ENCODE measurements at regions not wholly inside any gene's neighbourhood (a gene's known extent, or its start where the extent isn't known, plus 50 kb on each side); places are given as distances from the start of the nearest gene placed in this dataset.

- no peak for DNase-seq (ENCODE audit: low read depth, low spot score)
- Histone ChIP-seq H3K27ac (ENCODE audit: control insufficient read depth, insufficient read depth, low read length) (no peak overlapping the region), H3K27me3 (ENCODE audit: control insufficient read depth, extremely low read depth, insufficient read depth, low read length) (no peaks in the 10 kb centered on the region), H4K20me1 (ENCODE audit: control insufficient read depth, extremely low read depth, insufficient read depth, low read length) (no peaks in the 10 kb centered on the region), H3K9me1 (ENCODE audit: control insufficient read depth, extremely low read depth, insufficient read depth, low read length) (no peaks in the 10 kb centered on the region), H3K9me3 (ENCODE audit: control insufficient read depth, low read depth, low read length) (no peaks in the 10 kb centered on the region), H3K4me2 (ENCODE audit: control insufficient read depth, extremely low read depth, insufficient read depth, low read depth, low read length) (no peak overlapping the region), H3K36me3 (ENCODE audit: control insufficient read depth in 2 of 2, extremely low read depth in 1 of 2, insufficient read depth in 2 of 2, low read length in 2 of 2) (no peaks in the 10 kb centered on the region), H3K9ac (ENCODE audit: control insufficient read depth, extremely low read depth, insufficient read depth, low read length) (no peak overlapping the region), H3K4me3 (ENCODE audit: control insufficient read depth in 2 of 3, extremely low read depth in 1 of 3, insufficient read depth in 2 of 3, low read depth in 1 of 3, low read length in 3 of 3) (no peak overlapping the region), H2AFZ (ENCODE audit: control insufficient read depth, low read length) (no peak overlapping the region), H3K4me1 (ENCODE audit: control insufficient read depth, extremely low read depth, insufficient read depth, low read length) (no peaks in the 10 kb centered on the region), H3K79me2 (ENCODE audit: control insufficient read depth, insufficient read depth, low read length) (no peaks in the 10 kb centered on the region)
- TF ChIP-seq CTCF (optimal IDR thresholded peaks at IDR 0.05 in 1 of 3, IDR thresholded peaks at IDR 0.05 in 1 of 3, conservative IDR thresholded peaks at IDR 0.05 in 1 of 3; ENCODE audit: extremely low read depth in 1 of 3, insufficient read depth in 2 of 3, low read length in 3 of 3), result no peak
- FAIRE-seq, result no peak
- dilution Hi-C loops (cut with MboI; ENCODE audit: extremely low pct_ligation_motif_present, low sequenced_read_pairs), result loop anchor here (25.0 kb wide), 1 partner anchor 107 kb away; no protein-coding TSS in a partner anchor
Measured at GRCh38 chr9:31519011-31519410, 865.4 kb upstream of the ACO1 start.

GRCh38 chr9:31519424-31519823 is 865.0 kb upstream of the ACO1 start:
- H3K4me2 ChIP-seq (ENCODE audit: control insufficient read depth, extremely low read depth, insufficient read depth, low read depth, low read length), result no peak overlapping the region
- H3K27me3 ChIP-seq (ENCODE audit: control insufficient read depth, extremely low read depth, insufficient read depth, low read length), result no peaks in the 10 kb centered on the region
- H3K9me1 ChIP-seq (ENCODE audit: control insufficient read depth, extremely low read depth, insufficient read depth, low read length), result no peaks in the 10 kb centered on the region
- no peak overlapping the region for H3K4me3 ChIP-seq (ENCODE audit: control insufficient read depth in 2 of 3, extremely low read depth in 1 of 3, insufficient read depth in 2 of 3, low read depth in 1 of 3, low read length in 3 of 3)
- no peaks in the 10 kb centered on the region for H3K4me1 ChIP-seq (ENCODE audit: control insufficient read depth, extremely low read depth, insufficient read depth, low read length)
- H3K27ac ChIP-seq (ENCODE audit: control insufficient read depth, insufficient read depth, low read length), result no peak overlapping the region
- H3K79me2 ChIP-seq (ENCODE audit: control insufficient read depth, insufficient read depth, low read length), result no peaks in the 10 kb centered on the region
- no peaks in the 10 kb centered on the region for H3K9me3 ChIP-seq (ENCODE audit: control insufficient read depth, low read depth, low read length)
- no peak overlapping the region for H3K9ac ChIP-seq (ENCODE audit: control insufficient read depth, extremely low read depth, insufficient read depth, low read length)
- FAIRE-seq (no peak), DNase-seq (ENCODE audit: low read depth, low spot score) (no peak)
- no peaks in the 10 kb centered on the region for H3K36me3 ChIP-seq (ENCODE audit: control insufficient read depth in 2 of 2, extremely low read depth in 1 of 2, insufficient read depth in 2 of 2, low read length in 2 of 2)
- H2AFZ ChIP-seq (ENCODE audit: control insufficient read depth, low read length), result no peak overlapping the region
- TF ChIP-seq EZH2 (IDR thresholded peaks at IDR 0.05; ENCODE audit: low read length) (no peak), CTCF (optimal IDR thresholded peaks at IDR 0.05 in 1 of 3, IDR thresholded peaks at IDR 0.05 in 1 of 3, conservative IDR thresholded peaks at IDR 0.05 in 1 of 3; ENCODE audit: extremely low read depth in 1 of 3, insufficient read depth in 2 of 3, low read length in 3 of 3) (no peak)
- dilution Hi-C loops (cut with MboI; ENCODE audit: extremely low pct_ligation_motif_present, low sequenced_read_pairs), result loop anchor here (25.0 kb wide), 1 partner anchor 107 kb away; no protein-coding TSS in a partner anchor
- no peaks in the 10 kb centered on the region for H4K20me1 ChIP-seq (ENCODE audit: control insufficient read depth, extremely low read depth, insufficient read depth, low read length)

Data from keratinocyte (primary cell).